Activated CD8-positive, alpha-beta T cell treated with anti-CD3 and anti-CD28 coated beads for 36 hours (primary cell): ENCODE measurements at regions not wholly inside any gene's neighbourhood (a gene's known extent, or its start where the extent isn't known, plus 50 kb on each side); places are given as distances from the start of the nearest gene placed in this dataset.
"Not testable (repeated sequence)": the region's sequence is repeated elsewhere in the genome, so short reads cannot be mapped to it uniquely, and the experiment has no call there.

ENCODE experiments used
- ATAC-seq: fragments of 200-7000 bp; cut with Tn5 transposase; one replicate; pipeline ENCODE4 v1.10.0; 2021; ENCODE audit warnings: mild to moderate bottlenecking, moderate library complexity
- CTCF ChIA-PET: fragments of 350-600 bp; sonication (Branson Sonifier 250); formaldehyde crosslinking; loops from one replicate; lab custom pipeline; 2021; ENCODE audit warnings: antibody characterized with exemption; lab: Charles Lee
- POLR2A ChIA-PET: fragments of 350-600 bp; sonication (Branson Sonifier 250); formaldehyde crosslinking; loops from one replicate; lab custom pipeline; 2021; ENCODE audit warnings: antibody characterized with exemption; lab: Charles Lee
- DNase-seq: peaks from one replicate; pipeline ENCODE4 v3.0.0-alpha.2; 2020
- H3K27ac Mint-ChIP-seq: one replicate; pipeline ENCODE4 v1.8.0; 2021; ENCODE audit warnings: mild to moderate bottlenecking, mixed read lengths
- H3K27me3 Mint-ChIP-seq: one replicate; pipeline ENCODE4 v1.8.0; 2021; ENCODE audit warnings: mixed read lengths
- H3K36me3 Mint-ChIP-seq: one replicate; pipeline ENCODE4 v1.8.0; 2021; ENCODE audit warnings: low read depth, mixed read lengths
- H3K4me1 Mint-ChIP-seq: one replicate; pipeline ENCODE4 v1.8.0; 2021; ENCODE audit warnings: low read depth, mixed read lengths
- H3K4me3 Mint-ChIP-seq: one replicate; pipeline ENCODE4 v1.8.0; 2021; ENCODE audit warnings: mild to moderate bottlenecking, moderate library complexity, mixed read lengths
- H3K9me3 Mint-ChIP-seq: one replicate; pipeline ENCODE4 v1.8.0; 2021; ENCODE audit warnings: mixed read lengths
- intact Hi-C: fragments of 100-400 bp; cut with micrococcal nuclease; formaldehyde crosslinking; loops from one replicate; pipeline ENCODE4 v1.10.0; 2022
- TF ChIP-seq, protein P1 (sequence below): fragments of 200-600 bp; IDR thresholded peaks from one replicate; pipeline ENCODE4 v1.8.0; 2022; ENCODE audit warnings: antibody characterized with exemption, mild to moderate bottlenecking

DNA sequence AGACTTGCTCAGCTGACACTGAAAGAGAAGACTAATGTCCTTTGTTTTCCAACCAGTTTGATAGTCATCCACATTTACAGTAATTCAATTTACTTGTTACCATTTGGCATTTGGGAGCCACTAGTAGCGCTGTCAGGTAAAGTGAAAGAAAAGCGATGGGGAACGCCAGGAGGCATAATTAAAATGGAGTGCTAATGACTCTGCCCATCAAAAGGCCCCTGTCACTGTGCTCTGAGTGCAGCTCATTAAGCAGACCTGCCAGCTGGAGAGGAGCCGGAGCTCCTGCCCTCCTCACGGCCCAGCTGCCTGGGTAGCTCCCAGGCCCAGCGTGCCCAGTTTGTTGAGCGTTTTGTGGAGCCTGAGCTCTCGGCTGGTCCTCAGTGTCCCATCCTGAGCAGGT lies 463.6 kb upstream of the CCDC196 start:
- Mint-ChIP-seq H3K4me1 (no peaks in the 10 kb centered on the region), H3K27ac (no peak overlapping the region), H3K27me3 (no peaks in the 10 kb centered on the region), H3K4me3 (no peak overlapping the region), H3K36me3 (no peaks in the 10 kb centered on the region), H3K9me3 (no peaks in the 10 kb centered on the region)
- intact Hi-C loops, result no loop called here
- no peak for DNase-seq
- ATAC-seq, result no peak
- TF ChIP-seq, protein P1, sequence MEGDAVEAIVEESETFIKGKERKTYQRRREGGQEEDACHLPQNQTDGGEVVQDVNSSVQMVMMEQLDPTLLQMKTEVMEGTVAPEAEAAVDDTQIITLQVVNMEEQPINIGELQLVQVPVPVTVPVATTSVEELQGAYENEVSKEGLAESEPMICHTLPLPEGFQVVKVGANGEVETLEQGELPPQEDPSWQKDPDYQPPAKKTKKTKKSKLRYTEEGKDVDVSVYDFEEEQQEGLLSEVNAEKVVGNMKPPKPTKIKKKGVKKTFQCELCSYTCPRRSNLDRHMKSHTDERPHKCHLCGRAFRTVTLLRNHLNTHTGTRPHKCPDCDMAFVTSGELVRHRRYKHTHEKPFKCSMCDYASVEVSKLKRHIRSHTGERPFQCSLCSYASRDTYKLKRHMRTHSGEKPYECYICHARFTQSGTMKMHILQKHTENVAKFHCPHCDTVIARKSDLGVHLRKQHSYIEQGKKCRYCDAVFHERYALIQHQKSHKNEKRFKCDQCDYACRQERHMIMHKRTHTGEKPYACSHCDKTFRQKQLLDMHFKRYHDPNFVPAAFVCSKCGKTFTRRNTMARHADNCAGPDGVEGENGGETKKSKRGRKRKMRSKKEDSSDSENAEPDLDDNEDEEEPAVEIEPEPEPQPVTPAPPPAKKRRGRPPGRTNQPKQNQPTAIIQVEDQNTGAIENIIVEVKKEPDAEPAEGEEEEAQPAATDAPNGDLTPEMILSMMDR, result no peak
- ChIA-PET CTCF (no interaction called here), POLR2A (no interaction called here)

DNA sequence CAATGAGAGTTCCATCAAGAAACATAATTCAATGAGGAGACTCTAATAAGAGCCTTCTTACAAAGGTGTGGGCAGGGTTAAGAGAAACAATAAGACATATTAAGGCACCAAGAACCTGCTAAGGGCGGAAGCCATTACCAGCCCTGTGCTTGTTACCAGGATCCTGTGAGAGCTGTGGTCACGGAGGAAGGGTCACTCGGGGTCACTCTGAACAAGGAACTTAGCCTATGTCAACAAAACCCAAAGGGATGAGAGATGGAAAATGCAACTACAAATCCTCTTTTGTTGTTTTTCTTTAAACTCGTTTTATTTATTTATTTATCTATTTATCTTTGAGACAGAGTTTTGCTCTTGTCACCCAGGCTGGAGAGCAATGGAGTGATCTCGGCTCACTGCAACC lies 460.4 kb upstream of the CCDC196 start:
- H3K27me3 Mint-ChIP-seq, result no peaks in the 10 kb centered on the region
- no peak overlapping the region for H3K27ac Mint-ChIP-seq
- peaks cover 3% of the 10 kb centered on the region for H3K9me3 Mint-ChIP-seq
- H3K4me3 Mint-ChIP-seq, result no peak overlapping the region
- no peaks in the 10 kb centered on the region for H3K36me3 Mint-ChIP-seq
- TF ChIP-seq, protein P1, result no peak
- CTCF ChIA-PET, result no interaction called here
- ATAC-seq (no peak), DNase-seq (no peak)
- no peaks in the 10 kb centered on the region for H3K4me1 Mint-ChIP-seq
- POLR2A ChIA-PET, result no interaction called here
- intact Hi-C loops, result no loop called here

DNA sequence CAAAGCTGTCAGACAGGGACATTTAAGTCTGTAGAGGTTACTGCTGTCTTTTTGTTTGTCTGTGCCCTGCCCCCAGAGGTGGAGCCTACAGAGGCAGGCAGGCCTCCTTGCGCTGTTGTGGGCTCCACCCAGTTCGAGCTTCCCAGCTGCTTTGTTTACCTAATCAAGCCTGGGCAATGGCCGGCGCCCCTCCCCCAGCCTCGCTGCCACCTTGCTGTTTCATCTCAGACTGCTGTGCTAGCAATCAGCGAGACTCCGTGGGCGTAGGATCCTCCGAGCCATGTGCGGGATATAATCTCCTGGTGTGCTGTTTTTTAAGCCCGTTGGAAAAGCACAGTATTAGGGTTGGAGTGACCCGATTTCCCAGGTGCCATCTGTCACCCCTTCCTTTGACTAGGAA lies 454.2 kb upstream of the CCDC196 start:
- DNase-seq, H3K27ac Mint-ChIP-seq, ATAC-seq, H3K4me3 Mint-ChIP-seq, CTCF ChIA-PET, H3K36me3 Mint-ChIP-seq, POLR2A ChIA-PET, H3K27me3 Mint-ChIP-seq, H3K4me1 Mint-ChIP-seq: not testable (repeated sequence)
- peaks cover 17% of the 10 kb centered on the region for H3K9me3 Mint-ChIP-seq
- intact Hi-C loops, result loop anchor here (10.0 kb wide), 1 partner anchor 217 kb away; no protein-coding TSS in a partner anchor

DNA sequence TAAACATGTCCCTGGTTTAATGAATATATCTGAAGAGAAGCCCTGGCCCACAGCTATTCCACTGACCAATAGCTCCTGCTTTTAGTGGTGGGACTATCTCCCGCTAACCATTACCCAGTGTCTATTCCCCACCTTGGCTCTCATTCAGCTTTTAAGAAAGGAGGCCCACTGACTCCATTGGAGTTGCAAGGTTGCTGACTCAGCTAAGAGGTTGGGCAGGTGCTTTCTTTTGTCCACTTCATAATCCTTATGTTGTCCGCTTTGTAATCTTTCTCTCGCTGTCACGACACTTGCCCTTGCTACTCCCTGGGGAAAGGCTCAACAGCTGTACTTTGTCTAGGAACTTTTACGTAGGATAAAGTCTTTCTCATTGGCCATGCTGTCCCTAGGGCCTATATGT lies 453.4 kb upstream of the CCDC196 start:
- Mint-ChIP-seq H3K36me3 (peaks cover 3% of the 10 kb centered on the region), H3K27ac (no peak overlapping the region), H3K4me3 (no peak overlapping the region), H3K4me1 (no peaks in the 10 kb centered on the region), H3K27me3 (peaks cover 9% of the 10 kb centered on the region), H3K9me3 (peaks cover 17% of the 10 kb centered on the region)
- ChIA-PET CTCF (no interaction called here), POLR2A (no interaction called here)
- TF ChIP-seq, protein P1, result no peak
- intact Hi-C loops, result loop anchor here (10.0 kb wide), 1 partner anchor 218 kb away; no protein-coding TSS in a partner anchor
- no peak for DNase-seq
- no peak for ATAC-seq

DNA sequence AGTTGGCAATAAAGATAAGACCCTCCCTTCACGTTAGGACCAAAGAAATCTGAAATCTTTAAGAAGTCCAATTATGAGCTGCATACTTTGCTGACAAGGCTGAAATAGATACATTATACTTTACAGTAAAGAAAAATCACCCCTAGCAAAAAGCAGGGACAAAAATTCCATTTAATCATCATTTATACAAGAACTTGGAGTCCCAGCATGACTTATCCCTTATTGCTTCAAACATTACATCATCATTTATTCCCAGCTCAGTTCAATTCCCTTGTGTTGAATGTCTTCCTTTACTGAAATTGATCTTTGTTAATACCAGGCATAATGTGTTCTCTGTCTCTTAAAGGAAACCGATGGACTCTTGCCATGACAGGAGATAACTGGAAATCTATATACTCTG lies 449.6 kb upstream of the CCDC196 start:
- DNase-seq (no peak), ATAC-seq (no peak)
- H3K9me3 Mint-ChIP-seq, result peaks cover 8% of the 10 kb centered on the region
- intact Hi-C loops, result loop anchor here (10.0 kb wide), 1 partner anchor 222 kb away; no protein-coding TSS in a partner anchor
- peaks cover 9% of the 10 kb centered on the region for H3K27me3 Mint-ChIP-seq
- H3K4me1 Mint-ChIP-seq, result no peaks in the 10 kb centered on the region
- no peak overlapping the region for H3K27ac Mint-ChIP-seq
- ChIA-PET CTCF (interaction anchor here (1.2 to 1.6 kb wide), 2 partner anchors 24 to 34 kb away, joined by 3 to 6 read pairs; no protein-coding TSS in a partner anchor), POLR2A (no interaction called here)
- H3K4me3 Mint-ChIP-seq, result no peak overlapping the region
- TF ChIP-seq, protein P1, result no peak
- H3K36me3 Mint-ChIP-seq, result no peaks in the 10 kb centered on the region
